HL-60 (cell line): ENCODE measurements at regions not wholly inside any gene's neighbourhood (a gene's known extent, or its start where the extent isn't known, plus 50 kb on each side); places are given as distances from the start of the nearest gene placed in this dataset.

Source experiments
- TF ChIP-seq, protein P1 (sequence below): IDR thresholded peaks from one replicate; pipeline ENCODE4 v1.5.1; 2011; ENCODE audit warnings: low read length, control low read depth, inconsistent platforms; ENCODE audit not compliant: insufficient read depth
- TF ChIP-seq, protein P2 (sequence below): IDR thresholded peaks from 2 replicates; pipeline ENCODE4 v1.6.1; 2012; ENCODE audit warnings: low read depth; ENCODE audit not compliant: insufficient replicate concordance

DNA sequence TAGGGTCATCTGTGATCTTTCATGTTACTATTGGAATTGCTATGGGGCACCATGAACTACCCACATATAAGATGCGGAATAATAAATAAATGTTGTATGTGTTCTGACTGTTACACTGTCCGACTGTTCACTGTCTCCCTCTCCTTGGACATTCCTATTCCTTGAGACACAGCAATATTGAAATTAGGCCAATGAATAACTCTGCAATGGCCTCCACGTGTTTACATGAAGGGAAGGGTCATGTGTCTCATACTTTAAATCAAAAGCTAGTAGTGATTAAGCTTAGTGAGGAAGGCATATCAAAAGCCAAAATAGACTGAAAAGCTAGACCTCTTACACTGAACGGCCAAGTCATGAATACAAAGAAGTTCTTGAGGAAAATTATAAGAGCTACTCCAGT, 751.3 kb downstream of the SOCS6 start:
- TF ChIP-seq, protein P1, sequence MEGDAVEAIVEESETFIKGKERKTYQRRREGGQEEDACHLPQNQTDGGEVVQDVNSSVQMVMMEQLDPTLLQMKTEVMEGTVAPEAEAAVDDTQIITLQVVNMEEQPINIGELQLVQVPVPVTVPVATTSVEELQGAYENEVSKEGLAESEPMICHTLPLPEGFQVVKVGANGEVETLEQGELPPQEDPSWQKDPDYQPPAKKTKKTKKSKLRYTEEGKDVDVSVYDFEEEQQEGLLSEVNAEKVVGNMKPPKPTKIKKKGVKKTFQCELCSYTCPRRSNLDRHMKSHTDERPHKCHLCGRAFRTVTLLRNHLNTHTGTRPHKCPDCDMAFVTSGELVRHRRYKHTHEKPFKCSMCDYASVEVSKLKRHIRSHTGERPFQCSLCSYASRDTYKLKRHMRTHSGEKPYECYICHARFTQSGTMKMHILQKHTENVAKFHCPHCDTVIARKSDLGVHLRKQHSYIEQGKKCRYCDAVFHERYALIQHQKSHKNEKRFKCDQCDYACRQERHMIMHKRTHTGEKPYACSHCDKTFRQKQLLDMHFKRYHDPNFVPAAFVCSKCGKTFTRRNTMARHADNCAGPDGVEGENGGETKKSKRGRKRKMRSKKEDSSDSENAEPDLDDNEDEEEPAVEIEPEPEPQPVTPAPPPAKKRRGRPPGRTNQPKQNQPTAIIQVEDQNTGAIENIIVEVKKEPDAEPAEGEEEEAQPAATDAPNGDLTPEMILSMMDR, result no peak
- TF ChIP-seq, protein P2, sequence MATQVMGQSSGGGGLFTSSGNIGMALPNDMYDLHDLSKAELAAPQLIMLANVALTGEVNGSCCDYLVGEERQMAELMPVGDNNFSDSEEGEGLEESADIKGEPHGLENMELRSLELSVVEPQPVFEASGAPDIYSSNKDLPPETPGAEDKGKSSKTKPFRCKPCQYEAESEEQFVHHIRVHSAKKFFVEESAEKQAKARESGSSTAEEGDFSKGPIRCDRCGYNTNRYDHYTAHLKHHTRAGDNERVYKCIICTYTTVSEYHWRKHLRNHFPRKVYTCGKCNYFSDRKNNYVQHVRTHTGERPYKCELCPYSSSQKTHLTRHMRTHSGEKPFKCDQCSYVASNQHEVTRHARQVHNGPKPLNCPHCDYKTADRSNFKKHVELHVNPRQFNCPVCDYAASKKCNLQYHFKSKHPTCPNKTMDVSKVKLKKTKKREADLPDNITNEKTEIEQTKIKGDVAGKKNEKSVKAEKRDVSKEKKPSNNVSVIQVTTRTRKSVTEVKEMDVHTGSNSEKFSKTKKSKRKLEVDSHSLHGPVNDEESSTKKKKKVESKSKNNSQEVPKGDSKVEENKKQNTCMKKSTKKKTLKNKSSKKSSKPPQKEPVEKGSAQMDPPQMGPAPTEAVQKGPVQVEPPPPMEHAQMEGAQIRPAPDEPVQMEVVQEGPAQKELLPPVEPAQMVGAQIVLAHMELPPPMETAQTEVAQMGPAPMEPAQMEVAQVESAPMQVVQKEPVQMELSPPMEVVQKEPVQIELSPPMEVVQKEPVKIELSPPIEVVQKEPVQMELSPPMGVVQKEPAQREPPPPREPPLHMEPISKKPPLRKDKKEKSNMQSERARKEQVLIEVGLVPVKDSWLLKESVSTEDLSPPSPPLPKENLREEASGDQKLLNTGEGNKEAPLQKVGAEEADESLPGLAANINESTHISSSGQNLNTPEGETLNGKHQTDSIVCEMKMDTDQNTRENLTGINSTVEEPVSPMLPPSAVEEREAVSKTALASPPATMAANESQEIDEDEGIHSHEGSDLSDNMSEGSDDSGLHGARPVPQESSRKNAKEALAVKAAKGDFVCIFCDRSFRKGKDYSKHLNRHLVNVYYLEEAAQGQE, result no peak
